ENCODE measurements at regions not wholly inside any gene's neighbourhood (a gene's known extent, or its start where the extent isn't known, plus 50 kb on each side); places are given as distances from the start of the nearest gene placed in this dataset.

GRCh38 chr1:79568411-79568810 lies 561.9 kb upstream of the ADGRL4 start:
- no peak for TF ChIP-seq POLR2A (IDR thresholded peaks at IDR 0.05)
- TF ChIP-seq, protein P1, sequence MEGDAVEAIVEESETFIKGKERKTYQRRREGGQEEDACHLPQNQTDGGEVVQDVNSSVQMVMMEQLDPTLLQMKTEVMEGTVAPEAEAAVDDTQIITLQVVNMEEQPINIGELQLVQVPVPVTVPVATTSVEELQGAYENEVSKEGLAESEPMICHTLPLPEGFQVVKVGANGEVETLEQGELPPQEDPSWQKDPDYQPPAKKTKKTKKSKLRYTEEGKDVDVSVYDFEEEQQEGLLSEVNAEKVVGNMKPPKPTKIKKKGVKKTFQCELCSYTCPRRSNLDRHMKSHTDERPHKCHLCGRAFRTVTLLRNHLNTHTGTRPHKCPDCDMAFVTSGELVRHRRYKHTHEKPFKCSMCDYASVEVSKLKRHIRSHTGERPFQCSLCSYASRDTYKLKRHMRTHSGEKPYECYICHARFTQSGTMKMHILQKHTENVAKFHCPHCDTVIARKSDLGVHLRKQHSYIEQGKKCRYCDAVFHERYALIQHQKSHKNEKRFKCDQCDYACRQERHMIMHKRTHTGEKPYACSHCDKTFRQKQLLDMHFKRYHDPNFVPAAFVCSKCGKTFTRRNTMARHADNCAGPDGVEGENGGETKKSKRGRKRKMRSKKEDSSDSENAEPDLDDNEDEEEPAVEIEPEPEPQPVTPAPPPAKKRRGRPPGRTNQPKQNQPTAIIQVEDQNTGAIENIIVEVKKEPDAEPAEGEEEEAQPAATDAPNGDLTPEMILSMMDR (IDR thresholded peaks at IDR 0.05): no peak
